H9 (cell line): ENCODE measurements at regions not wholly inside any gene's neighbourhood (a gene's known extent, or its start where the extent isn't known, plus 50 kb on each side); places are given as distances from the start of the nearest gene placed in this dataset.

Experiments
- DNase-seq: peaks from one replicate; pipeline ENCODE4 v3.0.0-alpha.2; 2017
- H2AFZ ChIP-seq: one replicate; pipeline ENCODE4 v1.6.1; 2013; ENCODE audit warnings: mild to moderate bottlenecking, low read length, control low read depth, moderate library complexity
- H2AK5ac ChIP-seq: 2 replicates; pipeline ENCODE4 v1.6.1; 2013; ENCODE audit warnings: low read length, control low read depth, mixed read lengths; ENCODE audit not compliant: insufficient read length
- H2BK120ac ChIP-seq: one replicate; pipeline ENCODE4 v1.6.1; 2013; ENCODE audit warnings: low read depth, mild to moderate bottlenecking, low read length, control low read depth, inconsistent platforms; ENCODE audit not compliant: poor library complexity, severe bottlenecking
- H2BK12ac ChIP-seq: 2 replicates; pipeline ENCODE4 v1.6.1; 2013; ENCODE audit warnings: low read length, control low read depth, mixed read lengths, low read depth; ENCODE audit not compliant: insufficient read length
- H2BK15ac ChIP-seq: 2 replicates; pipeline ENCODE4 v1.6.1; 2013; ENCODE audit warnings: low read depth, low read length, control low read depth
- H2BK20ac ChIP-seq: one replicate; pipeline ENCODE4 v1.6.1; 2013; ENCODE audit warnings: low read depth, mild to moderate bottlenecking, low read length, control low read depth, inconsistent platforms; ENCODE audit not compliant: poor library complexity, severe bottlenecking
- H2BK5ac ChIP-seq: 2 replicates; pipeline ENCODE4 v1.6.1; 2013; ENCODE audit warnings: low read length, control low read depth, mixed read lengths; ENCODE audit not compliant: insufficient read length
- H3K14ac ChIP-seq: 2 replicates; pipeline ENCODE4 v1.6.1; 2013; ENCODE audit warnings: low read length, control low read depth; ENCODE audit not compliant: insufficient read depth
- H3K18ac ChIP-seq: 2 replicates; pipeline ENCODE4 v1.6.1; 2013; ENCODE audit warnings: low read depth, mild to moderate bottlenecking, mixed read lengths, low read length, control low read depth; ENCODE audit not compliant: insufficient read length
- H3K23ac ChIP-seq: 2 replicates; pipeline ENCODE4 v1.6.1; 2013; ENCODE audit warnings: low read length, control low read depth, mixed read lengths, low read depth; ENCODE audit not compliant: insufficient read length
- H3K23me2 ChIP-seq: 2 replicates; pipeline ENCODE4 v1.6.1; 2013; ENCODE audit warnings: low read depth, mild to moderate bottlenecking, mixed read lengths, low read length, control low read depth; ENCODE audit not compliant: insufficient read length, poor library complexity, severe bottlenecking
- H3K27ac ChIP-seq: 2 replicates; pipeline ENCODE4 v1.5.1; 2013; ENCODE audit warnings: low read length, control low read depth, mixed read lengths, low read depth; ENCODE audit not compliant: insufficient read length
- H3K27me3 ChIP-seq: 2 replicates; pipeline ENCODE4 v1.6.1; 2013; ENCODE audit warnings: low read length, control low read depth, inconsistent platforms; ENCODE audit not compliant: insufficient read depth
- H3K4ac ChIP-seq: 2 replicates; pipeline ENCODE4 v1.6.1; 2013; ENCODE audit warnings: low read depth, mild to moderate bottlenecking, control low read depth, inconsistent platforms, low read length, moderate library complexity
- H3K4me1 ChIP-seq: 2 replicates; pipeline ENCODE4 v1.6.1; 2013; ENCODE audit warnings: low read length, control low read depth, inconsistent platforms; ENCODE audit not compliant: insufficient read depth
- H3K4me2 ChIP-seq: 2 replicates; pipeline ENCODE4 v1.6.1; 2013; ENCODE audit warnings: low read length, control low read depth, mixed read lengths; ENCODE audit not compliant: insufficient read length, insufficient read depth
- H3K56ac ChIP-seq: 2 replicates; pipeline ENCODE4 v1.6.1; 2013; ENCODE audit warnings: low read depth, mild to moderate bottlenecking, mixed read lengths, low read length, control low read depth; ENCODE audit not compliant: insufficient read length
- H3K79me1 ChIP-seq: 2 replicates; pipeline ENCODE4 v1.6.1; 2013; ENCODE audit warnings: low read depth, mild to moderate bottlenecking, moderate library complexity, low read length, control low read depth, inconsistent platforms; ENCODE audit not compliant: insufficient read depth, poor library complexity, severe bottlenecking
- H3K79me2 ChIP-seq: 2 replicates; pipeline ENCODE4 v1.6.1; 2013; ENCODE audit warnings: low read length, control low read depth, inconsistent platforms; ENCODE audit not compliant: insufficient read depth
- H3K9ac ChIP-seq: 2 replicates; pipeline ENCODE4 v1.6.1; 2013; ENCODE audit warnings: low read length, control low read depth, mixed read lengths; ENCODE audit not compliant: insufficient read length; ENCODE audit errors: extremely low read depth
- H3K9me3 ChIP-seq: one replicate; pipeline ENCODE4 v1.6.1; 2013; ENCODE audit warnings: low read depth, low read length, inconsistent platforms; ENCODE audit not compliant: control insufficient read depth
- H3T11ph ChIP-seq: one replicate; pipeline ENCODE4 v1.6.1; 2013; ENCODE audit warnings: mild to moderate bottlenecking, low read length, control low read depth, inconsistent platforms
- H4K20me1 ChIP-seq: one replicate; pipeline ENCODE4 v1.6.1; 2013; ENCODE audit not compliant: control insufficient read depth, insufficient read length, insufficient read depth
- H4K5ac ChIP-seq: 2 replicates; pipeline ENCODE4 v1.6.1; 2013; ENCODE audit warnings: low read depth, mild to moderate bottlenecking, mixed read lengths, low read length, control low read depth; ENCODE audit not compliant: insufficient read length
- H4K8ac ChIP-seq: replicated peaks from 2 replicates; pipeline ENCODE4 v1.6.1; 2013; ENCODE audit warnings: low read length, control low read depth, mixed read lengths, low read depth; ENCODE audit not compliant: insufficient read length
- H4K91ac ChIP-seq: 2 replicates; pipeline ENCODE4 v1.6.1; 2013; ENCODE audit warnings: low read depth, mild to moderate bottlenecking, moderate library complexity, mixed read lengths, low read length, control low read depth; ENCODE audit not compliant: insufficient read length
- H3K27ac Mint-ChIP-seq, 3 experiments: 2 replicates in 2 of 3; 3 replicates in 1 of 3; pipeline ENCODE4 v1.8.0; 2020 to 2021; ENCODE audit warnings: mixed read lengths in 3 of 3, mild to moderate bottlenecking in 1 of 3, moderate library complexity in 1 of 3
- H3K27me3 Mint-ChIP-seq: 2 replicates; pipeline ENCODE4 v1.8.0; 2021; ENCODE audit warnings: low read depth, mild to moderate bottlenecking, moderate library complexity, mixed read lengths
- H3K36me3 Mint-ChIP-seq, 3 experiments: 2 replicates in 2 of 3; 3 replicates in 1 of 3; pipeline ENCODE4 v1.8.0; 2020 to 2021; ENCODE audit warnings: low read depth in 3 of 3, mixed read lengths in 3 of 3; ENCODE audit not compliant: insufficient read depth in 1 of 3
- H3K4me1 Mint-ChIP-seq, 2 experiments: 2 replicates each; pipeline ENCODE4 v1.8.0; 2020; ENCODE audit warnings: mixed read lengths in 2 of 2
- H3K4me3 Mint-ChIP-seq, 2 experiments: 2 replicates in 1 of 2; 3 replicates in 1 of 2; pipeline ENCODE4 v1.8.0; 2020 to 2021; ENCODE audit warnings: mild to moderate bottlenecking in 2 of 2, mixed read lengths in 2 of 2, moderate library complexity in 1 of 2
- H3K9me3 Mint-ChIP-seq, 2 experiments: 2 replicates in 1 of 2; 3 replicates in 1 of 2; pipeline ENCODE4 v1.8.0; 2020; ENCODE audit warnings: mild to moderate bottlenecking in 2 of 2, mixed read lengths in 2 of 2, moderate library complexity in 1 of 2
- CTCF ChIP-seq: fragments of 200-600 bp; sonication (generic); conservative IDR thresholded peaks from 3 replicates; pipeline ENCODE4 v1.8.0; 2021; ENCODE audit warnings: antibody characterized with exemption, mild to moderate bottlenecking
- WGBS: extraction: QIAGEN DNeasy Blood & Tissue Kit; methylation state at CpG from one replicate; pipeline ENCODE4 v1.1.7; 2013; ENCODE audit warnings: missing lambda C conversion rate, low lambda C conversion rate, mixed read lengths; ENCODE audit not compliant: insufficient read length; ENCODE audit errors: extremely low coverage; 5-methylcytosine and 5-hydroxymethylcytosine counted together

DNA sequence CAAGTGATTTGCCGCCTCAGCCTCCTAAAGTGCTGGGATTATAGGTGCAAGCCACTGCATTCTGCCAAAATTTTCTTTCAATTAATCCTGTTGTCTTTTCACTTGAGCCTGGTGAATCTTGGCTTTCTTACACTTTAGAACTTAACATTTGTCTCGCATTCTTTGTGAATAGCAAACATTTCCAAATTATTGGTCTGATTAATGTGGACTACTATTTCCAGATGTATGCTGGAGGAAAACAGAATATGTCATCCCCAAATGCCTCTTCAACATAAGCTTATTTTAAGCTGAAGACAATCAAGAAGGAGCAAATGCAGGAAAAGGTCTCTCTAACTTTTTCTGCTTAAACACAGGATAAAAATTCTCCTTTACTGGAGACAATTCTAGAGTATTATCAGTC is 233.4 kb downstream of the PPP4R3C start:
- Histone ChIP-seq H4K5ac (no peak overlapping the region), H4K20me1 (no peaks in the 10 kb centered on the region), H3K4me2 (no peak overlapping the region), H2BK20ac (no peak overlapping the region), H3K27ac (no peak overlapping the region), H3K27me3 (no peaks in the 10 kb centered on the region), H2BK5ac (no peak overlapping the region), H3K56ac (no peak overlapping the region), H3K79me2 (no peaks in the 10 kb centered on the region), H4K91ac (no peak overlapping the region), H2AK5ac (no peak overlapping the region), H3K14ac (no peak overlapping the region), H2BK12ac (no peak overlapping the region), H2BK120ac (no peak overlapping the region), H4K8ac (no peak overlapping the region), H3K79me1 (no peaks in the 10 kb centered on the region), H3T11ph (no peak overlapping the region), H2BK15ac (no peak overlapping the region), H3K4me1 (no peaks in the 10 kb centered on the region), H2AFZ (no peak overlapping the region), H3K4ac (no peak overlapping the region), H3K9me3 (no peaks in the 10 kb centered on the region), H3K9ac (no peak overlapping the region), H3K23ac (no peak overlapping the region), H3K18ac (no peak overlapping the region), H3K23me2 (no peaks in the 10 kb centered on the region)
- no peak overlapping the region for H3K27ac Mint-ChIP-seq
- WGBS, result no CpG with 5 or more reads among the region's 2 CpGs
- H3K36me3 Mint-ChIP-seq, result no peaks in the 10 kb centered on the region; a peak in 2 of 7 replicates
- peaks cover 2% of the 10 kb centered on the region; the same call in 1 of the 2 replicates for H3K27me3 Mint-ChIP-seq
- no peak for TF ChIP-seq CTCF
- H3K9me3 Mint-ChIP-seq, result peaks cover 32% of the 10 kb centered on the region in 2 experiments
- no peaks in the 10 kb centered on the region for H3K4me1 Mint-ChIP-seq
- DNase-seq, result no peak
- no peak overlapping the region for H3K4me3 Mint-ChIP-seq
